Right lobe of liver (tissue), 4 donors: ENCODE measurements at regions not wholly inside any gene's neighbourhood (a gene's known extent, or its start where the extent isn't known, plus 50 kb on each side); places are given as distances from the start of the nearest gene placed in this dataset.

Experiments used
- CTCF ChIP-seq, 4 donors: fragments of 200-600 bp in 3 of 4; fragments of 450-650 bp in 1 of 4; IDR thresholded peaks; one replicate each; pipeline versions ENCODE4 v1.5.1 to v1.8.0; 2016 to 2022; ENCODE audit warnings: antibody characterized with exemption in 4 of 4, mild to moderate bottlenecking in 2 of 4
- POLR2A ChIP-seq: fragments of 450-650 bp; IDR thresholded peaks from one replicate; pipeline ENCODE4 v1.6.1; 2017; ENCODE audit warnings: antibody characterized with exemption, mild to moderate bottlenecking
- donor health status: DM: no; HTN: no; CAD: no.
- donor health status: DM: no; HTN: no; CAD: no.
- donor health status: DM: no; HTN: yes; CAD: no.

GRCh38 chr4:153089742-153090141 is 114.5 kb upstream of the TRIM2 start:
- TF ChIP-seq CTCF (IDR thresholded peaks at IDR 0.05) (no peak), POLR2A (no peak)
